ENCODE measurements at regions not wholly inside any gene's neighbourhood (a gene's known extent, or its start where the extent isn't known, plus 50 kb on each side); places are given as distances from the start of the nearest gene placed in this dataset.
"Not testable (repeated sequence)": the region's sequence is repeated elsewhere in the genome, so short reads cannot be mapped to it uniquely, and the experiment has no call there.

DNA sequence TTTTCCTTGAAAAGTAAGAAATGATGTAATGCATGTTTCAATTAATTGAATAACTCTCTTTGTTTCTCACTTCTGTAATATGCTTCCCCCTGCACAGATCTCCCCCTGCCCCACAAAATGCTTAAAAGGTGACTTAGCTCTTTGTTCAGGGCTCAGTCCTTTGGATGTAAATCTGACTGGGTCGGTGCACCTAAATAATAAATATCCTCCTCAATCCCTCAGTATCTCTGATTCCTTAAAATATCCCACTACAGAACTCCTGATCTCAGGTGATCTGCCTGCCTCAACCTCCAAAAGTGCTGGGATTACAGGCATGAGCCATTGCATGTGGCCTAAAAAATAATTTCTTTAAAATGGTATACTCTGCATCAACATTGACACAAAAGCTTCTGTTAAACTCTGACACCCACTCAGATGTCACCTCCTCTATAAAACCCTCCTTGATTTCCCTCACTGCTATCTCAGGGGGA, 107.0 kb downstream of the ZNF429 start:
- Histone ChIP-seq H3K4me3 (ENCODE audit: low read depth, low read length) (no peak overlapping the region), H3K27ac (ENCODE audit: low read depth, low read length) (no peak overlapping the region), H3K9me3 (ENCODE audit: control insufficient read depth, insufficient read depth, low read length) (peaks cover 12% of the 10 kb centered on the region), H3K9ac (ENCODE audit: low read depth, low read length) (no peak overlapping the region), H3K4me1 (ENCODE audit: control insufficient read depth, insufficient read depth, low read length) (no peaks in the 10 kb centered on the region), H3K36me3 (ENCODE audit: control insufficient read depth, insufficient read depth, low read length) (no peaks in the 10 kb centered on the region), H3K27me3 (ENCODE audit: control insufficient read depth, insufficient read depth, low read length) (no peaks in the 10 kb centered on the region)

DNA sequence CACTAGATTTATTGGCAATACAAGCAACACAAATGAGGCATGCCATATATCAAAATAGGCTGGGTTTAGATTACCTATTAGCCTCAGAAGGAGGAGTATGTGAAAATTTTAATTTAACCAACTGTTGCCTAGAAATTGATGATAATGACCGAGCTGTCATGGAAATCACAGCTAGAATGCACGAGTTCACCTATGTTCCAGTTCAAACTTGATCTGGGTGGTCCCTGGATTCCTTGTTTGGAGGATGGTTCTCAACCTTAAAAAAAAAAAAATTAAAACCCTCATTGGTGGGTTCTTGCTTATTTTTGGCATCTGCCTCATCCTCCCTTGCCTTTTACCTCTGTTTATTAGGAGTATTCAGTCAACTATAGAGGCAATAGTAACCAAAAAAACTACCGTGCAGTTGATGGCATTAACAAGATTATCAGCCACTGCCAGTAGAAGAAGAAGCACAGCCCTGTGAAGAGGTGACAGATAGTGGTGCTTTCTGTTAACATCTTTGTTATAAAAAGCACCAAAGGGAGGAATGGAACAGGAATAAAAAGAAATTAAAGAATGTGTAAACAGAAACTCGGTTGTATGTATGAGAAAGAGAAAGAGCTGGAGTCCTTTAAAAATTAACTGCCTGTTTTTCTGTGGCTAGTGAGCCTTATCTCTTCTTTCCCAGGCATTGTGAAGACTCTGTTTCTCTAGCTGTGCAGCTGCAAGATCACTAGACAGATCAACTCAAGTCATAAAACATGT, 106.4 kb downstream of the ZNF429 start:
- no peaks in the 10 kb centered on the region for H3K4me1 ChIP-seq (ENCODE audit: control insufficient read depth, insufficient read depth, low read length)
- peaks cover 12% of the 10 kb centered on the region for H3K9me3 ChIP-seq (ENCODE audit: control insufficient read depth, insufficient read depth, low read length)
- no peak overlapping the region for H3K27ac ChIP-seq (ENCODE audit: low read depth, low read length)
- H3K9ac ChIP-seq (ENCODE audit: low read depth, low read length) = no peak overlapping the region
- no peak overlapping the region for H3K4me3 ChIP-seq (ENCODE audit: low read depth, low read length)
- no peaks in the 10 kb centered on the region for H3K27me3 ChIP-seq (ENCODE audit: control insufficient read depth, insufficient read depth, low read length)
- no peaks in the 10 kb centered on the region for H3K36me3 ChIP-seq (ENCODE audit: control insufficient read depth, insufficient read depth, low read length)

DNA sequence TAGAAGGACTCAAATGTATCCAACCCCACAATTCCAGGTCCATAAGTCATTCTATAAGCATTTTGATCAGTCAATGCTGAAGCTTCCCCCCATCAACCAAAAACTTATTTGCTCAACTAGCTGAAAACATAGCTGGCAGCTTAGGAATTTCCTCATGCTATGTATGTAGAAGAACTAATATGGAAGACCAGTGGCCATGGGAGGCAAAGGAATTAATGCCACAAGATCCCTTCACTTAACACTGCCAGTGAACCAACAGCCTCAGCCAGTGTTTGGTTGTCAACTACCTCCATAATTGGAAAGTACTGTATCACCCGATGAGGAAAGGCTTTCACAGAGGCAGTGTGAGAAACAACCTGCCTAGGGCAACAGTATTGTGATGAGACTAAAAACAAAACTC, 105.4 kb downstream of the ZNF429 start:
- no peaks in the 10 kb centered on the region for H3K27me3 ChIP-seq (ENCODE audit: control insufficient read depth, insufficient read depth, low read length)
- H3K4me3 ChIP-seq (ENCODE audit: low read depth, low read length) = no peak overlapping the region
- no peaks in the 10 kb centered on the region for H3K4me1 ChIP-seq (ENCODE audit: control insufficient read depth, insufficient read depth, low read length)

DNA sequence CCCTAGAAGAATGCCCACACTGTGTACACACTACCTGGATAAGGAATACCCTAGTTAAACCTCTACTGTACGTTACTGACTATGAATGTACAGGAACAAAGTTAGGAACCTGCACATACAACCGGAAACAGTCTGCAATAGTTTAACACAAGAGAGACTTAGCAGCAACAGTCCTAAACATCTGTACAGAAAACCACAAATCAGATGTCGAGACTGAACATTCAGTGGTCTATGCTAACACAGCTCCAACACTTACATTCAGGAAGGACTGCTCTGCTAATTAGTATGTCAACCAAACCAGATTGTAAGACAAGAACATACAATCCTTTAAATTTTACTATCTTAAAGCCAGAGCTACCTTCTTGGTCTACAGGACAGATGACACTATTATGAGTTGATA, 104.9 kb downstream of the ZNF429 start:
- Histone ChIP-seq H3K36me3 (ENCODE audit: control insufficient read depth, insufficient read depth, low read length) (no peaks in the 10 kb centered on the region), H3K9me3 (ENCODE audit: control insufficient read depth, insufficient read depth, low read length) (peaks cover 9% of the 10 kb centered on the region), H3K27ac (ENCODE audit: low read depth, low read length) (no peak overlapping the region), H3K4me1 (ENCODE audit: control insufficient read depth, insufficient read depth, low read length) (no peaks in the 10 kb centered on the region), H3K4me3 (ENCODE audit: low read depth, low read length) (no peak overlapping the region), H3K27me3 (ENCODE audit: control insufficient read depth, insufficient read depth, low read length) (no peaks in the 10 kb centered on the region), H3K9ac (ENCODE audit: low read depth, low read length) (no peak overlapping the region)

More for the DNA sequence above, 105.4 kb downstream of the ZNF429 start:
- Histone ChIP-seq H3K36me3 (ENCODE audit: control insufficient read depth, insufficient read depth, low read length) (no peaks in the 10 kb centered on the region), H3K27ac (ENCODE audit: low read depth, low read length) (no peak overlapping the region), H3K9ac (ENCODE audit: low read depth, low read length) (no peak overlapping the region), H3K9me3 (ENCODE audit: control insufficient read depth, insufficient read depth, low read length) (peaks cover 12% of the 10 kb centered on the region)

DNA sequence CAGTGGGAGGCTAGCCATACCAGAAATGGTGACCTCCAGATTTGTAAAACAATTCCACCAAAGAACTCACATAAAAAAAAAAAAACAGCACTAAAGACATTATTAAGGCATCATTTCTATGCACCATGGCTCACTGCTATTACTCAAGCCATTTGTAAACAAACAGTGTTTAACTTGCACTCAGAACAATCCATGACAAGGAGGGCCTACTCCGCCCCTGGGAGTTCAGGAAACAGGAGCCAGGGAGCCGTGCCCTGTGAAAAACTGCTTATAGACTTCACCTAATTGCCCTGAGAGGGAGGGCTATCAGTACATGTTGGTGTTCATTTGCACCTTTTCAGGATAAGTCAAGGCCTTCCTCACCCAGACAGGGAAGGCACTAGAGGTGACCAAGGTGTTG, 103.2 kb downstream of the ZNF429 start:
- peaks cover 5% of the 10 kb centered on the region for H3K9me3 ChIP-seq (ENCODE audit: control insufficient read depth, insufficient read depth, low read length)
- no peaks in the 10 kb centered on the region for H3K27me3 ChIP-seq (ENCODE audit: control insufficient read depth, insufficient read depth, low read length)
- no peaks in the 10 kb centered on the region for H3K36me3 ChIP-seq (ENCODE audit: control insufficient read depth, insufficient read depth, low read length)
- H3K4me3 ChIP-seq (ENCODE audit: low read depth, low read length) = no peak overlapping the region
- peaks cover 15% of the 10 kb centered on the region for H3K4me1 ChIP-seq (ENCODE audit: control insufficient read depth, insufficient read depth, low read length)
- no peak overlapping the region for H3K27ac ChIP-seq (ENCODE audit: low read depth, low read length)
- no peak overlapping the region for H3K9ac ChIP-seq (ENCODE audit: low read depth, low read length)

DNA sequence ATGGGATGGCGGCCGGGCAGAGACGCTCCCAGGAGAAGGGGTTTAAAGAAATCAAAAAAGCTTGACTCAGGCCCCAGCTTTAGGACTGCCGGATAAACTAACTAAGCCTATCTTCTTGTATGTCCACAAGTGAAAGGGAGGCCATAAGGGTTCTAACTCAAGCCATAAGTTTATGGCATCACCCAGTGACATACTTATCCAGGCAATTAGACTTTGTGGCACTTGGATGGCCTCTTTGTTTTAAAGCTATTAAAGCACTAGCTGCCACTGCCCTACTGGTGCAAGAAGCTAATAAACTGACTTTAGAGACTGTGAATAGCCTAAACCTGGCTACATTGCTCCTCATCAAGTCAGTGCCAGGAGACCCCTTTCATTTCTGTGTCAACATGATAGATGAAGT, 102.0 kb downstream of the ZNF429 start:
- Histone ChIP-seq H3K36me3 (ENCODE audit: control insufficient read depth, insufficient read depth, low read length) (no peaks in the 10 kb centered on the region), H3K9ac (ENCODE audit: low read depth, low read length) (no peak overlapping the region), H3K27ac (ENCODE audit: low read depth, low read length) (no peak overlapping the region), H3K27me3 (ENCODE audit: control insufficient read depth, insufficient read depth, low read length) (no peaks in the 10 kb centered on the region), H3K4me1 (ENCODE audit: control insufficient read depth, insufficient read depth, low read length) (peaks cover 22% of the 10 kb centered on the region), H3K9me3 (ENCODE audit: control insufficient read depth, insufficient read depth, low read length) (peaks cover 6% of the 10 kb centered on the region; the same call in 1 of the 2 replicates), H3K4me3 (ENCODE audit: low read depth, low read length) (no peak overlapping the region)

DNA sequence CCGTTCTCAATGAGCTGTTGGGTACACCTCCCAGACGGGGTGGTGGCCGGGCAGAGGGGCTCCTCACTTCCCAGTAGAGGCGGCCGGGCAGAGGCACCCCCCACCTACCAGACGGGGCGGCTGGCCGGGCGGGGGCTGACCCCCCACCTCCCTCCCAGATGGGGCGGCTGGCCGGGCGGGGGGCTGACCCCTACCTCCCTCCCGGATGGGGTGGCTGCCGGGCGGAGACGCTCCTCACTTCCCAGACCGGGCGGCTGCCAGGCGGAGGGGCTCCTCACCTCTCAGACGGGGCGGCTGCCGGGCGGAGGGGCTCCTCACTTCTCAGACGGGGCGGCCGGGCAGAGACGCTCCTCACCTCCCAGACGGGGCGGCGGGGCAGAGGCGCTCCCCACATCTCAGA, 101.6 kb downstream of the ZNF429 start:
- not testable (repeated sequence) for H3K36me3 ChIP-seq (ENCODE audit: control insufficient read depth, insufficient read depth, low read length); H3K27me3 ChIP-seq (ENCODE audit: control insufficient read depth, insufficient read depth, low read length); H3K9me3 ChIP-seq (ENCODE audit: control insufficient read depth, insufficient read depth, low read length); H3K4me3 ChIP-seq (ENCODE audit: low read depth, low read length); H3K9ac ChIP-seq (ENCODE audit: low read depth, low read length); H3K27ac ChIP-seq (ENCODE audit: low read depth, low read length)
- peaks cover 22% of the 10 kb centered on the region for H3K4me1 ChIP-seq (ENCODE audit: control insufficient read depth, insufficient read depth, low read length)

DNA sequence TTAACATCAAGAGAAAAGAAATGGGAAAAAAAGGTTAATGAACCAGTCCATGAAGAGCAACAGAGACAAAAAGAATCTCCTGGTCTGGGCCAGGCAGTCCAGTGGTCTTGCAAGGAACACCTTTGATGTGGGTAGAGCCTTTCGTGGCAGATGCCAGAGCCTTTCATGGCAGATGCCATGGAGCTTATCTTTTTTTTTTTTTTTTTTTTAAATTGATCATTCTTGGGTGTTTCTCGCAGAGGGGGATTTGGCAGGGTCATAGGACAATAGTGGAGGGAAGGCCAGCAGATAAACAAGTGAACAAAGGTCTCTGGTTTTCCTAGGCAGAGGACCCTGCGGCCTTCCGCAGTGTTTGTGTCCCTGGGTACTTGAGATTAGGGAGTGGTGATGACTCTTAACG, 100.9 kb downstream of the ZNF429 start:
- not testable (repeated sequence) for H3K27ac ChIP-seq (ENCODE audit: low read depth, low read length); H3K36me3 ChIP-seq (ENCODE audit: control insufficient read depth, insufficient read depth, low read length); H3K4me3 ChIP-seq (ENCODE audit: low read depth, low read length); H3K9me3 ChIP-seq (ENCODE audit: control insufficient read depth, insufficient read depth, low read length); H3K9ac ChIP-seq (ENCODE audit: low read depth, low read length); H3K27me3 ChIP-seq (ENCODE audit: control insufficient read depth, insufficient read depth, low read length)
- H3K4me1 ChIP-seq (ENCODE audit: control insufficient read depth, insufficient read depth, low read length) = peaks cover 22% of the 10 kb centered on the region

DNA sequence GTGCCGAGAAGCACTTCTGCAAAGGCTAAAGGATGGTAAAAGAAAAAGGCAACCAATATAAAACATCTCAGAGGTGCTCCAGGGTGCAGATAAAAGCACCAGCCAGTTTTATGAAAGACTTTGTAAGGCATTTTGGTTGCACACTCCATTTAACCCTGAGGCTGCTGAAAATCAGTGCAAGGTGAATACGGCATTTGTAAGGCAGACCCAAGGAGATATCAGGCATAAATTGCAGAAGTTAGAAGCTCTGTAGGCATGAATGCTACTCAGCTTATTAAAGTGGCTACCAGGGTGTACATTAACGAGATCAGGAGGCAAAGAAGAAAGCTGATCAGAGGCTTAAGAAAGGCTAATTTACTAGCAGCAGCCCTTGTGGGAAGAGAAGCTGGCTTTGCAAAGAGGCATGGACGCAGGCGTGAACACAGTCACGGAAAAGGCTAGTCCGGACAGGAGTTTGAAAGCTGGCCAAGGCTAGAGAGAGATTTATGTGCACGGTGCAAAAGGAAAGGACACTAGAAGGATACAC, 99.6 kb downstream of the ZNF429 start:
- Histone ChIP-seq H3K27me3 (ENCODE audit: control insufficient read depth, insufficient read depth, low read length) (no peaks in the 10 kb centered on the region), H3K4me3 (ENCODE audit: low read depth, low read length) (peak overlapping the region; percentile 47), H3K9me3 (ENCODE audit: control insufficient read depth, insufficient read depth, low read length) (peaks cover 6% of the 10 kb centered on the region; the same call in 1 of the 2 replicates), H3K9ac (ENCODE audit: low read depth, low read length) (no peak overlapping the region), H3K4me1 (ENCODE audit: control insufficient read depth, insufficient read depth, low read length) (peaks cover 32% of the 10 kb centered on the region), H3K27ac (ENCODE audit: low read depth, low read length) (peak overlapping the region; percentile 85), H3K36me3 (ENCODE audit: control insufficient read depth, insufficient read depth, low read length) (no peaks in the 10 kb centered on the region)

All from HUES48 (cell line).